ENCODE measurements at regions not wholly inside any gene's neighbourhood (a gene's known extent, or its start where the extent isn't known, plus 50 kb on each side); places are given as distances from the start of the nearest gene placed in this dataset.

GRCh38 chr7:47693216-47693615 lies 111.3 kb upstream of the TNS3 start:
- no peak overlapping the region for H3K27ac ChIP-seq (ENCODE audit: poor library complexity, severe bottlenecking)
- H3K9me3 ChIP-seq (ENCODE audit: severe bottlenecking): no peaks in the 10 kb centered on the region
- no peaks in the 10 kb centered on the region for H3K36me3 ChIP-seq (ENCODE audit: low read depth)
- DNase-seq (ENCODE audit: low spot score) (no peak), ATAC-seq (ENCODE audit: low read depth) (peak; percentile 64; the same call in 1 of the 3 replicates)
- H3K27me3 ChIP-seq (ENCODE audit: insufficient read depth, poor library complexity, severe bottlenecking): no peaks in the 10 kb centered on the region
- H3K4me3 ChIP-seq (ENCODE audit: severe bottlenecking): no peak overlapping the region
- TF ChIP-seq CTCF (IDR thresholded peaks at IDR 0.05; ENCODE audit: poor library complexity, severe bottlenecking): no peak
- no peaks in the 10 kb centered on the region for H3K4me1 ChIP-seq (ENCODE audit: insufficient read depth, poor library complexity, severe bottlenecking)

GRCh38 chr7:47691988-47692387 lies 110.1 kb upstream of the TNS3 start:
- TF ChIP-seq CTCF (IDR thresholded peaks at IDR 0.05; ENCODE audit: poor library complexity, severe bottlenecking): no peak
- DNase-seq (ENCODE audit: low spot score) (no peak), ATAC-seq (ENCODE audit: low read depth) (no peak)
- H3K9me3 ChIP-seq (ENCODE audit: severe bottlenecking): no peaks in the 10 kb centered on the region
- no peak overlapping the region for H3K4me3 ChIP-seq (ENCODE audit: severe bottlenecking)
- no peaks in the 10 kb centered on the region for H3K27me3 ChIP-seq (ENCODE audit: insufficient read depth, poor library complexity, severe bottlenecking)
- no peak overlapping the region for H3K27ac ChIP-seq (ENCODE audit: poor library complexity, severe bottlenecking)
- H3K4me1 ChIP-seq (ENCODE audit: insufficient read depth, poor library complexity, severe bottlenecking): no peaks in the 10 kb centered on the region
- no peaks in the 10 kb centered on the region for H3K36me3 ChIP-seq (ENCODE audit: low read depth)

- TF ChIP-seq CTCF (IDR thresholded peaks at IDR 0.05; ENCODE audit: poor library complexity, severe bottlenecking): no peak
- ATAC-seq (ENCODE audit: low read depth): no peak
- no peaks in the 10 kb centered on the region for H3K36me3 ChIP-seq (ENCODE audit: low read depth)
- H3K9me3 ChIP-seq (ENCODE audit: severe bottlenecking): no peaks in the 10 kb centered on the region
- no peak for DNase-seq (ENCODE audit: low spot score)
- H3K4me1 ChIP-seq (ENCODE audit: insufficient read depth, poor library complexity, severe bottlenecking): no peaks in the 10 kb centered on the region
- H3K27me3 ChIP-seq (ENCODE audit: insufficient read depth, poor library complexity, severe bottlenecking): no peaks in the 10 kb centered on the region
- no peak overlapping the region for H3K27ac ChIP-seq (ENCODE audit: poor library complexity, severe bottlenecking)
- no peak overlapping the region for H3K4me3 ChIP-seq (ENCODE audit: severe bottlenecking)
Measured at GRCh38 chr7:47690902-47691558, 109.1 kb upstream of the TNS3 start.

- H3K36me3 ChIP-seq (ENCODE audit: low read depth): no peaks in the 10 kb centered on the region
- no peaks in the 10 kb centered on the region for H3K9me3 ChIP-seq (ENCODE audit: severe bottlenecking)
- no peak overlapping the region for H3K4me3 ChIP-seq (ENCODE audit: severe bottlenecking)
- no peak for ATAC-seq (ENCODE audit: low read depth)
- no peaks in the 10 kb centered on the region for H3K4me1 ChIP-seq (ENCODE audit: insufficient read depth, poor library complexity, severe bottlenecking)
- TF ChIP-seq CTCF (IDR thresholded peaks at IDR 0.05; ENCODE audit: poor library complexity, severe bottlenecking): no peak
- no peak for DNase-seq (ENCODE audit: low spot score)
- H3K27ac ChIP-seq (ENCODE audit: poor library complexity, severe bottlenecking): no peak overlapping the region
- no peaks in the 10 kb centered on the region for H3K27me3 ChIP-seq (ENCODE audit: insufficient read depth, poor library complexity, severe bottlenecking)
Measured at GRCh38 chr7:47689558-47689957, 107.6 kb upstream of the TNS3 start.

GRCh38 chr7:47688311-47689100 lies 106.6 kb upstream of the TNS3 start:
- no peak overlapping the region for H3K4me3 ChIP-seq (ENCODE audit: severe bottlenecking)
- no peaks in the 10 kb centered on the region for H3K27me3 ChIP-seq (ENCODE audit: insufficient read depth, poor library complexity, severe bottlenecking)
- no peak overlapping the region for H3K27ac ChIP-seq (ENCODE audit: poor library complexity, severe bottlenecking)
- TF ChIP-seq CTCF (IDR thresholded peaks at IDR 0.05; ENCODE audit: poor library complexity, severe bottlenecking): no peak
- ATAC-seq (ENCODE audit: low read depth): no peak
- H3K36me3 ChIP-seq (ENCODE audit: low read depth): no peaks in the 10 kb centered on the region
- no peaks in the 10 kb centered on the region for H3K9me3 ChIP-seq (ENCODE audit: severe bottlenecking)
- H3K4me1 ChIP-seq (ENCODE audit: insufficient read depth, poor library complexity, severe bottlenecking): no peaks in the 10 kb centered on the region
- no peak for DNase-seq (ENCODE audit: low spot score)

Data from RWPE2 (cell line).